GM23338 (cell line): ENCODE measurements at regions not wholly inside any gene's neighbourhood (a gene's known extent, or its start where the extent isn't known, plus 50 kb on each side); places are given as distances from the start of the nearest gene placed in this dataset.

ENCODE experiments used
- ATAC-seq: fragments of 200-7000 bp; cut with Tn5 transposase; 3 replicates; pipeline ENCODE4 v1.9.1; 2020
- DNase-seq: peaks from one replicate; pipeline ENCODE4 v3.0.0-alpha.2; 2015; ENCODE audit warnings: low spot score
- H2AFZ ChIP-seq: fragments of 200-600 bp; sonication (generic); 2 replicates; pipeline ENCODE4 v1.8.0; 2016; ENCODE audit warnings: antibody characterized with exemption, mild to moderate bottlenecking, moderate library complexity
- H3F3A ChIP-seq: fragments of 200-600 bp; sonication (generic); replicated peaks from 2 replicates; pipeline ENCODE4 v1.8.0; 2017; ENCODE audit warnings: antibody characterized with exemption, mixed run types, low read depth
- H3K27ac ChIP-seq: fragments of 200-600 bp; sonication (generic); 2 replicates; pipeline ENCODE4 v1.6.1; 2016; ENCODE audit warnings: low read depth
- H3K27me3 ChIP-seq: fragments of 200-600 bp; sonication (generic); 2 replicates; pipeline ENCODE4 v1.8.0; 2016; ENCODE audit warnings: mild to moderate bottlenecking, mixed run types, moderate library complexity; ENCODE audit not compliant: insufficient read depth
- H3K36me3 ChIP-seq: fragments of 200-600 bp; sonication (generic); 2 replicates; pipeline ENCODE4 v1.8.0; 2016; ENCODE audit warnings: mild to moderate bottlenecking; ENCODE audit not compliant: insufficient read depth
- H3K4me1 ChIP-seq: fragments of 200-600 bp; sonication (generic); 2 replicates; pipeline ENCODE4 v1.8.0; 2016; ENCODE audit warnings: mild to moderate bottlenecking, moderate library complexity; ENCODE audit not compliant: insufficient read depth
- H3K4me2 ChIP-seq: fragments of 200-600 bp; sonication (generic); 2 replicates; pipeline ENCODE4 v1.7.1; 2017; ENCODE audit warnings: mixed run types
- H3K4me3 ChIP-seq: fragments of 200-600 bp; sonication (generic); 2 replicates; pipeline ENCODE4 v1.6.1; 2016; ENCODE audit warnings: mixed run types
- H3K79me2 ChIP-seq: fragments of 200-600 bp; sonication (generic); replicated peaks from 2 replicates; pipeline ENCODE4 v1.8.0; 2017; ENCODE audit warnings: mild to moderate bottlenecking; ENCODE audit not compliant: insufficient read depth
- H3K9me2 ChIP-seq: fragments of 200-600 bp; sonication (generic); 2 replicates; pipeline ENCODE4 v1.8.0; 2017; ENCODE audit not compliant: insufficient read depth
- H4K20me1 ChIP-seq: fragments of 200-600 bp; sonication (generic); replicated peaks from 2 replicates; pipeline ENCODE4 v1.8.0; 2017; ENCODE audit warnings: mild to moderate bottlenecking; ENCODE audit not compliant: insufficient read depth
- H3K27ac Mint-ChIP-seq: 2 replicates; pipeline ENCODE4 v1.8.0; 2020; ENCODE audit warnings: inconsistent platforms, mild to moderate bottlenecking, moderate library complexity, mixed read lengths
- H3K27me3 Mint-ChIP-seq: 3 replicates; pipeline ENCODE4 v1.8.0; 2022; ENCODE audit warnings: low read depth, mild to moderate bottlenecking, moderate library complexity, mixed read lengths, inconsistent platforms; ENCODE audit not compliant: insufficient read depth, poor library complexity
- H3K36me3 Mint-ChIP-seq: 3 replicates; pipeline ENCODE4 v1.8.0; 2021; ENCODE audit warnings: low read depth, mild to moderate bottlenecking, inconsistent platforms, moderate library complexity, mixed read lengths
- H3K4me1 Mint-ChIP-seq: 3 replicates; pipeline ENCODE4 v1.8.0; 2020; ENCODE audit warnings: mild to moderate bottlenecking, inconsistent platforms, mixed read lengths
- H3K4me3 Mint-ChIP-seq: 3 replicates; pipeline ENCODE4 v1.8.0; 2021; ENCODE audit warnings: moderate library complexity, mild to moderate bottlenecking, inconsistent platforms, mixed read lengths
- H3K9me3 Mint-ChIP-seq: 3 replicates; pipeline ENCODE4 v1.8.0; 2020; ENCODE audit warnings: moderate library complexity, mild to moderate bottlenecking, inconsistent platforms, mixed read lengths
- CREB1 ChIP-seq: fragments of 250-450 bp; sonication (Bioruptor Pico); IDR thresholded peaks from 2 replicates; pipeline ENCODE4 v1.5.0; 2020; ENCODE audit warnings: low read depth, mild to moderate bottlenecking, moderate library complexity
- ETS1 ChIP-seq: IDR thresholded peaks from 2 replicates; pipeline ENCODE4 v1.6.1; 2016; ENCODE audit warnings: antibody characterized with exemption
- EZH2phosphoT487 ChIP-seq: fragments of 200-600 bp; sonication (generic); IDR thresholded peaks from one replicate; pipeline ENCODE4 v1.8.1; 2018; ENCODE audit warnings: antibody characterized with exemption; ENCODE audit not compliant: unreplicated experiment
- JUNB ChIP-seq: IDR thresholded peaks from one replicate; pipeline ENCODE4 v1.6.1; 2016; ENCODE audit warnings: antibody characterized with exemption; ENCODE audit not compliant: unreplicated experiment
- NANOG ChIP-seq: IDR thresholded peaks from 2 replicates; pipeline ENCODE4 v1.6.1; 2016; ENCODE audit warnings: antibody characterized with exemption, borderline replicate concordance
- POLR2AphosphoS5 ChIP-seq: IDR thresholded peaks from 2 replicates; pipeline ENCODE4 v1.6.1; 2016; ENCODE audit warnings: antibody characterized with exemption, low read depth
- STAT1 ChIP-seq: IDR thresholded peaks from one replicate; pipeline ENCODE4 v1.6.1; 2016; ENCODE audit warnings: antibody characterized with exemption; ENCODE audit not compliant: unreplicated experiment
- ZNF331 ChIP-seq: fragments of 250-450 bp; sonication (Bioruptor Pico); IDR thresholded peaks from 2 replicates; pipeline ENCODE4 v1.5.0; 2020; ENCODE audit warnings: low read depth, mild to moderate bottlenecking, moderate library complexity
- TF ChIP-seq, protein P1 (sequence below): fragments of 250-450 bp; sonication (Bioruptor Pico); IDR thresholded peaks from 2 replicates; pipeline ENCODE4 v1.5.0; 2020; ENCODE audit warnings: mild to moderate bottlenecking, moderate library complexity
- TF ChIP-seq, protein P2 (sequence below), 2 experiments: fragments of 200-600 bp in 1 of 2; sonication (generic) in 1 of 2; conservative IDR thresholded peaks; 2 replicates each; pipeline versions ENCODE4 v1.5.1 to v1.6.1; 2016 to 2017; ENCODE audit warnings: antibody characterized with exemption in 2 of 2, low read depth in 2 of 2, mild to moderate bottlenecking in 2 of 2, moderate library complexity in 1 of 2
- TF ChIP-seq, protein P3 (sequence below): IDR thresholded peaks from one replicate; pipeline ENCODE4 v1.6.1; 2018; ENCODE audit warnings: antibody characterized with exemption; ENCODE audit not compliant: unreplicated experiment

- H3K27me3 ChIP-seq, result no peaks in the 10 kb centered on the region
- H3K4me3 ChIP-seq, result no peak overlapping the region
- no peaks in the 10 kb centered on the region for H3K79me2 ChIP-seq
- no peak overlapping the region for H3K4me2 ChIP-seq
- H3K9me3 Mint-ChIP-seq, result no peaks in the 10 kb centered on the region
- H3K4me1 ChIP-seq, result peaks cover under 1% of the 10 kb centered on the region; the same call in 1 of the 2 replicates
- ATAC-seq, result no peak
- H3K27me3 Mint-ChIP-seq, result peaks cover 2% of the 10 kb centered on the region
- H3K36me3 ChIP-seq, result no peaks in the 10 kb centered on the region
- H3K4me3 Mint-ChIP-seq, result no peak overlapping the region
- H3K27ac ChIP-seq, result no peak overlapping the region
- no peak overlapping the region for H3K27ac Mint-ChIP-seq
- no peaks in the 10 kb centered on the region for H3K9me2 ChIP-seq
- TF ChIP-seq EZH2phosphoT487 (no peak), NANOG (no peak)
- H2AFZ ChIP-seq, result no peak overlapping the region
- H3F3A ChIP-seq, result no peaks in the 10 kb centered on the region
- peaks cover 6% of the 10 kb centered on the region for H3K4me1 Mint-ChIP-seq
- no peaks in the 10 kb centered on the region for H3K36me3 Mint-ChIP-seq
- H4K20me1 ChIP-seq, result no peaks in the 10 kb centered on the region
- no peak for DNase-seq
These were observed 218.7 kb upstream of the S1PR3 start for GRCh38 chr9:88772575-88772974.

DNA sequence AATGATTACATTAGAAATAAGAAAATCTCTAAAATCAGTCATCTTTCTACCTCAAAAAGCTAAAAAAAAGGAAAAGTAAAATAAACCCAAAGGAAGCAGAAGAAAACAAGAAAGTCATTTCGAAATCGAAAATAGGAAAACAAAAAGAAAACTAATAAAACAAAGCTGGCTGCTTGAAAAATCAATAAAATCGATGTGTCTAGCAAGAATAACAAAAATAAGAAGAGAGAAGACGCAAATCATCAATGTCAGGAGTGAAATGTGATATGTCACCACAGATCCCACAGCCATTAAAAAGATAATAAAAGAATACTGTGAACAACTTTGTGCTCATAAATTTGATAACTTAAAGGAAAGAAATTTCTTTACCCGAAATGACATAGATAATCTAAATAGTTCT, 218.1 kb upstream of the S1PR3 start:
- H3F3A ChIP-seq, result no peaks in the 10 kb centered on the region
- no peak overlapping the region for H3K4me3 ChIP-seq
- no peaks in the 10 kb centered on the region for H3K79me2 ChIP-seq
- no peaks in the 10 kb centered on the region for H4K20me1 ChIP-seq
- no peaks in the 10 kb centered on the region for H3K36me3 Mint-ChIP-seq
- H3K4me1 ChIP-seq, result peaks cover 3% of the 10 kb centered on the region; the same call in 1 of the 2 replicates
- no peak overlapping the region for H2AFZ ChIP-seq
- no peaks in the 10 kb centered on the region for H3K9me2 ChIP-seq
- no peak overlapping the region for H3K27ac ChIP-seq
- DNase-seq, result no peak
- no peak overlapping the region for H3K27ac Mint-ChIP-seq
- peaks cover 2% of the 10 kb centered on the region for H3K27me3 Mint-ChIP-seq
- no peaks in the 10 kb centered on the region for H3K27me3 ChIP-seq
- no peak for ATAC-seq
- H3K4me3 Mint-ChIP-seq, result no peak overlapping the region
- no peaks in the 10 kb centered on the region for H3K36me3 ChIP-seq
- peaks cover 8% of the 10 kb centered on the region for H3K4me1 Mint-ChIP-seq
- no peak overlapping the region for H3K4me2 ChIP-seq
- H3K9me3 Mint-ChIP-seq, result no peaks in the 10 kb centered on the region
- TF ChIP-seq, protein P1, sequence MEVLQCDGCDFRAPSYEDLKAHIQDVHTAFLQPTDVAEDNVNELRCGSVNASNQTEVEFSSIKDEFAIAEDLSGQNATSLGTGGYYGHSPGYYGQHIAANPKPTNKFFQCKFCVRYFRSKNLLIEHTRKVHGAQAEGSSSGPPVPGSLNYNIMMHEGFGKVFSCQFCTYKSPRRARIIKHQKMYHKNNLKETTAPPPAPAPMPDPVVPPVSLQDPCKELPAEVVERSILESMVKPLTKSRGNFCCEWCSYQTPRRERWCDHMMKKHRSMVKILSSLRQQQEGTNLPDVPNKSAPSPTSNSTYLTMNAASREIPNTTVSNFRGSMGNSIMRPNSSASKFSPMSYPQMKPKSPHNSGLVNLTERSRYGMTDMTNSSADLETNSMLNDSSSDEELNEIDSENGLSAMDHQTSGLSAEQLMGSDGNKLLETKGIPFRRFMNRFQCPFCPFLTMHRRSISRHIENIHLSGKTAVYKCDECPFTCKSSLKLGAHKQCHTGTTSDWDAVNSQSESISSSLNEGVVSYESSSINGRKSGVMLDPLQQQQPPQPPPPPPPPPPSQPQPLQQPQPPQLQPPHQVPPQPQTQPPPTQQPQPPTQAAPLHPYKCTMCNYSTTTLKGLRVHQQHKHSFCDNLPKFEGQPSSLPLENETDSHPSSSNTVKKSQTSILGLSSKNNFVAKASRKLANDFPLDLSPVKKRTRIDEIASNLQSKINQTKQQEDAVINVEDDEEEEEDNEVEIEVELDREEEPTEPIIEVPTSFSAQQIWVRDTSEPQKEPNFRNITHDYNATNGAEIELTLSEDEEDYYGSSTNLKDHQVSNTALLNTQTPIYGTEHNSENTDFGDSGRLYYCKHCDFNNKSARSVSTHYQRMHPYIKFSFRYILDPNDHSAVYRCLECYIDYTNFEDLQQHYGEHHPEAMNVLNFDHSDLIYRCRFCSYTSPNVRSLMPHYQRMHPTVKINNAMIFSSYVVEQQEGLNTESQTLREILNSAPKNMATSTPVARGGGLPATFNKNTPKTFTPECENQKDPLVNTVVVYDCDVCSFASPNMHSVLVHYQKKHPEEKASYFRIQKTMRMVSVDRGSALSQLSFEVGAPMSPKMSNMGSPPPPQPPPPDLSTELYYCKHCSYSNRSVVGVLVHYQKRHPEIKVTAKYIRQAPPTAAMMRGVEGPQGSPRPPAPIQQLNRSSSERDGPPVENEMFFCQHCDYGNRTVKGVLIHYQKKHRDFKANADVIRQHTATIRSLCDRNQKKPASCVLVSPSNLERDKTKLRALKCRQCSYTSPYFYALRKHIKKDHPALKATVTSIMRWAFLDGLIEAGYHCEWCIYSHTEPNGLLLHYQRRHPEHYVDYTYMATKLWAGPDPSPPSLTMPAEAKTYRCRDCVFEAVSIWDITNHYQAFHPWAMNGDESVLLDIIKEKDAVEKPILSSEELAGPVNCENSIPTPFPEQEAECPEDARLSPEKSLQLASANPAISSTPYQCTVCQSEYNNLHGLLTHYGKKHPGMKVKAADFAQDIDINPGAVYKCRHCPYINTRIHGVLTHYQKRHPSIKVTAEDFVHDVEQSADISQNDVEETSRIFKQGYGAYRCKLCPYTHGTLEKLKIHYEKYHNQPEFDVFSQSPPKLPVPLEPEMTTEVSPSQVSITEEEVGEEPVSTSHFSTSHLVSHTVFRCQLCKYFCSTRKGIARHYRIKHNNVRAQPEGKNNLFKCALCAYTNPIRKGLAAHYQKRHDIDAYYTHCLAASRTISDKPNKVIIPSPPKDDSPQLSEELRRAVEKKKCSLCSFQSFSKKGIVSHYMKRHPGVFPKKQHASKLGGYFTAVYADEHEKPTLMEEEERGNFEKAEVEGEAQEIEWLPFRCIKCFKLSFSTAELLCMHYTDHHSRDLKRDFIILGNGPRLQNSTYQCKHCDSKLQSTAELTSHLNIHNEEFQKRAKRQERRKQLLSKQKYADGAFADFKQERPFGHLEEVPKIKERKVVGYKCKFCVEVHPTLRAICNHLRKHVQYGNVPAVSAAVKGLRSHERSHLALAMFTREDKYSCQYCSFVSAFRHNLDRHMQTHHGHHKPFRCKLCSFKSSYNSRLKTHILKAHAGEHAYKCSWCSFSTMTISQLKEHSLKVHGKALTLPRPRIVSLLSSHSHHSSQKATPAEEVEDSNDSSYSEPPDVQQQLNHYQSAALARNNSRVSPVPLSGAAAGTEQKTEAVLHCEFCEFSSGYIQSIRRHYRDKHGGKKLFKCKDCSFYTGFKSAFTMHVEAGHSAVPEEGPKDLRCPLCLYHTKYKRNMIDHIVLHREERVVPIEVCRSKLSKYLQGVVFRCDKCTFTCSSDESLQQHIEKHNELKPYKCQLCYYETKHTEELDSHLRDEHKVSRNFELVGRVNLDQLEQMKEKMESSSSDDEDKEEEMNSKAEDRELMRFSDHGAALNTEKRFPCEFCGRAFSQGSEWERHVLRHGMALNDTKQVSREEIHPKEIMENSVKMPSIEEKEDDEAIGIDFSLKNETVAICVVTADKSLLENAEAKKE (CRISPR knock-in tag), result no peak
- TF ChIP-seq CREB1 (no peak), ETS1 (no peak), STAT1 (no peak), ZNF331 (no peak), JUNB (no peak), POLR2AphosphoS5 (no peak)
- TF ChIP-seq, protein P2, sequence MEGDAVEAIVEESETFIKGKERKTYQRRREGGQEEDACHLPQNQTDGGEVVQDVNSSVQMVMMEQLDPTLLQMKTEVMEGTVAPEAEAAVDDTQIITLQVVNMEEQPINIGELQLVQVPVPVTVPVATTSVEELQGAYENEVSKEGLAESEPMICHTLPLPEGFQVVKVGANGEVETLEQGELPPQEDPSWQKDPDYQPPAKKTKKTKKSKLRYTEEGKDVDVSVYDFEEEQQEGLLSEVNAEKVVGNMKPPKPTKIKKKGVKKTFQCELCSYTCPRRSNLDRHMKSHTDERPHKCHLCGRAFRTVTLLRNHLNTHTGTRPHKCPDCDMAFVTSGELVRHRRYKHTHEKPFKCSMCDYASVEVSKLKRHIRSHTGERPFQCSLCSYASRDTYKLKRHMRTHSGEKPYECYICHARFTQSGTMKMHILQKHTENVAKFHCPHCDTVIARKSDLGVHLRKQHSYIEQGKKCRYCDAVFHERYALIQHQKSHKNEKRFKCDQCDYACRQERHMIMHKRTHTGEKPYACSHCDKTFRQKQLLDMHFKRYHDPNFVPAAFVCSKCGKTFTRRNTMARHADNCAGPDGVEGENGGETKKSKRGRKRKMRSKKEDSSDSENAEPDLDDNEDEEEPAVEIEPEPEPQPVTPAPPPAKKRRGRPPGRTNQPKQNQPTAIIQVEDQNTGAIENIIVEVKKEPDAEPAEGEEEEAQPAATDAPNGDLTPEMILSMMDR (conservative IDR thresholded peaks at IDR 0.05; ENCODE audit: low read depth in 2 of 2), result no peak
- TF ChIP-seq, protein P3, sequence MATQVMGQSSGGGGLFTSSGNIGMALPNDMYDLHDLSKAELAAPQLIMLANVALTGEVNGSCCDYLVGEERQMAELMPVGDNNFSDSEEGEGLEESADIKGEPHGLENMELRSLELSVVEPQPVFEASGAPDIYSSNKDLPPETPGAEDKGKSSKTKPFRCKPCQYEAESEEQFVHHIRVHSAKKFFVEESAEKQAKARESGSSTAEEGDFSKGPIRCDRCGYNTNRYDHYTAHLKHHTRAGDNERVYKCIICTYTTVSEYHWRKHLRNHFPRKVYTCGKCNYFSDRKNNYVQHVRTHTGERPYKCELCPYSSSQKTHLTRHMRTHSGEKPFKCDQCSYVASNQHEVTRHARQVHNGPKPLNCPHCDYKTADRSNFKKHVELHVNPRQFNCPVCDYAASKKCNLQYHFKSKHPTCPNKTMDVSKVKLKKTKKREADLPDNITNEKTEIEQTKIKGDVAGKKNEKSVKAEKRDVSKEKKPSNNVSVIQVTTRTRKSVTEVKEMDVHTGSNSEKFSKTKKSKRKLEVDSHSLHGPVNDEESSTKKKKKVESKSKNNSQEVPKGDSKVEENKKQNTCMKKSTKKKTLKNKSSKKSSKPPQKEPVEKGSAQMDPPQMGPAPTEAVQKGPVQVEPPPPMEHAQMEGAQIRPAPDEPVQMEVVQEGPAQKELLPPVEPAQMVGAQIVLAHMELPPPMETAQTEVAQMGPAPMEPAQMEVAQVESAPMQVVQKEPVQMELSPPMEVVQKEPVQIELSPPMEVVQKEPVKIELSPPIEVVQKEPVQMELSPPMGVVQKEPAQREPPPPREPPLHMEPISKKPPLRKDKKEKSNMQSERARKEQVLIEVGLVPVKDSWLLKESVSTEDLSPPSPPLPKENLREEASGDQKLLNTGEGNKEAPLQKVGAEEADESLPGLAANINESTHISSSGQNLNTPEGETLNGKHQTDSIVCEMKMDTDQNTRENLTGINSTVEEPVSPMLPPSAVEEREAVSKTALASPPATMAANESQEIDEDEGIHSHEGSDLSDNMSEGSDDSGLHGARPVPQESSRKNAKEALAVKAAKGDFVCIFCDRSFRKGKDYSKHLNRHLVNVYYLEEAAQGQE, result no peak
